SU-DHL-6 (cell line): ENCODE measurements at regions not wholly inside any gene's neighbourhood (a gene's known extent, or its start where the extent isn't known, plus 50 kb on each side); places are given as distances from the start of the nearest gene placed in this dataset.

Experiments used
- H2AFZ ChIP-seq: fragments of 200-600 bp; sonication (generic); 2 replicates; pipeline ENCODE4 v1.6.1; 2014; ENCODE audit warnings: low read depth, mild to moderate bottlenecking, moderate library complexity, mixed read lengths, antibody characterized with exemption, low read length; ENCODE audit not compliant: severe bottlenecking
- H3F3A ChIP-seq: fragments of 200-600 bp; shearing (Covaris generic); 2 replicates; pipeline ENCODE4 v1.6.0; 2016; ENCODE audit warnings: antibody characterized with exemption, mild to moderate bottlenecking; ENCODE audit not compliant: insufficient read depth
- H3K27ac ChIP-seq: fragments of 200-600 bp; sonication (generic); 2 replicates; pipeline ENCODE4 v1.5.1; 2016; ENCODE audit warnings: low read depth, mild to moderate bottlenecking, low read length, moderate library complexity, mixed read lengths
- H3K27me3 ChIP-seq: fragments of 200-600 bp; sonication (generic), shearing (Covaris generic); 2 replicates; pipeline ENCODE4 v1.6.0; 2014; ENCODE audit warnings: mild to moderate bottlenecking, low read length
- H3K36me3 ChIP-seq: fragments of 200-600 bp; sonication (generic); 2 replicates; pipeline ENCODE4 v1.6.1; 2014; ENCODE audit warnings: mild to moderate bottlenecking, low read length, mixed read lengths
- H3K4me2 ChIP-seq: fragments of 300-600, 200-600 bp; shearing (Covaris generic), sonication (generic); 2 replicates; pipeline ENCODE4 v1.6.0; 2014; ENCODE audit warnings: low read length, low read depth, mild to moderate bottlenecking; ENCODE audit not compliant: poor library complexity, severe bottlenecking
- H3K4me3 ChIP-seq: fragments of 200-600 bp; sonication (generic); 2 replicates; pipeline ENCODE4 v1.5.1; 2014; ENCODE audit warnings: antibody characterized with exemption, low read length, mild to moderate bottlenecking, mixed read lengths; ENCODE audit not compliant: insufficient read depth, poor library complexity, severe bottlenecking
- H3K79me2 ChIP-seq: fragments of 200-600 bp; sonication (generic); 2 replicates; pipeline ENCODE4 v1.6.1; 2014; ENCODE audit warnings: mild to moderate bottlenecking, low read length, moderate library complexity; ENCODE audit not compliant: insufficient read depth
- H3K9ac ChIP-seq: fragments of 200-600 bp; sonication (generic); 2 replicates; pipeline ENCODE4 v1.7.0; 2014; ENCODE audit warnings: mild to moderate bottlenecking, low read length
- H3K9me2 ChIP-seq: fragments of 200-600 bp; sonication (generic); replicated peaks from 2 replicates; pipeline ENCODE4 v1.6.1; 2014; ENCODE audit warnings: low read length; ENCODE audit not compliant: insufficient read depth
- H3K9me3 ChIP-seq: fragments of 200-600 bp; sonication (generic); 2 replicates; pipeline ENCODE4 v1.6.1; 2014; ENCODE audit warnings: low read length, mixed read lengths; ENCODE audit not compliant: insufficient read depth
- H4K20me1 ChIP-seq: fragments of 200-600 bp; sonication (generic); 2 replicates; pipeline ENCODE4 v1.6.1; 2014; ENCODE audit warnings: low read depth, mild to moderate bottlenecking, antibody characterized with exemption, low read length, moderate library complexity, mixed read lengths
- EZH2phosphoT487 ChIP-seq: fragments of 200-600 bp; sonication (generic), shearing (Covaris generic); conservative IDR thresholded peaks from 2 replicates; pipeline ENCODE4 v1.6.1; 2018; ENCODE audit warnings: mild to moderate bottlenecking, antibody characterized with exemption, low read length, moderate library complexity, mixed read lengths
- TF ChIP-seq, protein P1 (sequence below): fragments of 200-600 bp; sonication (generic); IDR thresholded peaks from one replicate; pipeline ENCODE4 v1.5.1; 2017; ENCODE audit warnings: antibody characterized with exemption, mild to moderate bottlenecking, low read length, moderate library complexity; ENCODE audit not compliant: insufficient read depth, poor library complexity, severe bottlenecking

DNA sequence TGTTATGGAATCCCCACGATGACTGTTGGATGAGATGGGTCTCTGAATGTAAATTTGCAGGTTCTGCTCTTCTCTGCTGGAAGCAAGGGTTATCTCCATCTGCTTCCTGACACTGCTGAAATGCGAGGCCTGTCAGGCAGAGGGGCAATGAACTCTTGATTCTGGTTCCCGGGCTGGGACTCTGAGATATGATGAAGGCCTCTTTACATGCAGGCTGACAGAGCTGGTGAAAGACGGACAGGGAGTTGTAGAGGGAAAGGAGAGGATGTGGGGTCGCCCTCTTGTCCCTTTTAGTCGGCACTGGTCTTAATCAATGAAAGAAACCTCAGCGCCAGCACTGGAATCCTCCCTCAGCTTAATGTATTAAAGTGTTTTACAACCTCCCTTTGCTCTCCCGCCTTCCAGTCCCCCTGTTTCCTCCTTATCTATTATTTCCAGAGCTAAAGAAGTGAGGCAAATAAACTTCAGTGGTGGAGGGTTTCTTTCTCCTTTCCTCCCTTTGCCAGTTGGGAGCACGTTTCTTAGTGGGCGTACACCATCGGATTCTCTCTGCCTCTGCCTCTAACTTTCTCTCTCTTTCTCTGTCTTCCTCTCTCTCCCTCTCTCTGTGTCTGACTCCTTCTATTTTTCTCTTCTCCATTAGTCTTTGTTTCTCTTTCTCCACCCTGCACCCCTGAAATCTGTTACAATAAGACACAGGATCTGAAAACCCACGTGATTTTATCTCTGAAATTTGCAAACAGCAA, 145.6 kb downstream of the BAMBI start:
- Histone ChIP-seq H3F3A (no peaks in the 10 kb centered on the region), H3K36me3 (no peaks in the 10 kb centered on the region), H3K27me3 (no peaks in the 10 kb centered on the region), H4K20me1 (no peaks in the 10 kb centered on the region), H3K9me2 (no peaks in the 10 kb centered on the region), H3K27ac (no peak overlapping the region), H3K4me2 (no peak overlapping the region), H3K9me3 (no peaks in the 10 kb centered on the region), H3K9ac (no peak overlapping the region), H3K79me2 (no peaks in the 10 kb centered on the region), H3K4me3 (no peak overlapping the region), H2AFZ (no peak overlapping the region)
- TF ChIP-seq, protein P1, sequence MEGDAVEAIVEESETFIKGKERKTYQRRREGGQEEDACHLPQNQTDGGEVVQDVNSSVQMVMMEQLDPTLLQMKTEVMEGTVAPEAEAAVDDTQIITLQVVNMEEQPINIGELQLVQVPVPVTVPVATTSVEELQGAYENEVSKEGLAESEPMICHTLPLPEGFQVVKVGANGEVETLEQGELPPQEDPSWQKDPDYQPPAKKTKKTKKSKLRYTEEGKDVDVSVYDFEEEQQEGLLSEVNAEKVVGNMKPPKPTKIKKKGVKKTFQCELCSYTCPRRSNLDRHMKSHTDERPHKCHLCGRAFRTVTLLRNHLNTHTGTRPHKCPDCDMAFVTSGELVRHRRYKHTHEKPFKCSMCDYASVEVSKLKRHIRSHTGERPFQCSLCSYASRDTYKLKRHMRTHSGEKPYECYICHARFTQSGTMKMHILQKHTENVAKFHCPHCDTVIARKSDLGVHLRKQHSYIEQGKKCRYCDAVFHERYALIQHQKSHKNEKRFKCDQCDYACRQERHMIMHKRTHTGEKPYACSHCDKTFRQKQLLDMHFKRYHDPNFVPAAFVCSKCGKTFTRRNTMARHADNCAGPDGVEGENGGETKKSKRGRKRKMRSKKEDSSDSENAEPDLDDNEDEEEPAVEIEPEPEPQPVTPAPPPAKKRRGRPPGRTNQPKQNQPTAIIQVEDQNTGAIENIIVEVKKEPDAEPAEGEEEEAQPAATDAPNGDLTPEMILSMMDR, result no peak
- TF ChIP-seq EZH2phosphoT487, result no peak

DNA sequence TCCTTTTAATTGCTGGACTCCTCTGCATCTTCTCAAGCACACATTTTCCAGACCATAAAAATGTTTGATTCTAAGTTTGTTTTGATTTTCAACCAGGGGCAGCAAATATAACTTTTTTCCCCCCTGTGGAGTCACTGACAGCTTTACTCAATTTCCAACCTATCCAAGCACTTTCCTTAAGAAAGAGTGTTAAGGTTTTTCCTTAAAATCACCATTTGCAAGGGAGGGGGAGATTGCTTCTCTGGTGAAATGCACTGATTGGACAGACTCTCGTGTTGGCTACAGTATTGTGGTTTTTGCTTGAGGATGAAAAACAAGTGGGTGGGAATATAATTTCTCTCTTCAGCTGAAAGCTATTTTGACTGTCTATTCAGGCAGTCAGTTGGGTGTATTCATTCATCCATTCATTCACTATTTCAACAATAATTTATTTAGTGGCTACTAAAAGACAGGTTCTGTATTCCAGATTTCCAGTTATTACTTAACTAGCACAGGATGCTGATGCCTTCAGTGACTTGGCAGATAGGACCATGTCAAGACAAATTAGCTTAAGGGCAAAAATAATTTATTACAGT, 146.3 kb downstream of the BAMBI start:
- TF ChIP-seq, protein P1, result no peak
- TF ChIP-seq EZH2phosphoT487, result no peak
- Histone ChIP-seq H3K27ac (no peak overlapping the region), H3K4me3 (no peak overlapping the region), H3K9ac (no peak overlapping the region), H3K27me3 (no peaks in the 10 kb centered on the region), H3K9me3 (no peaks in the 10 kb centered on the region), H3F3A (no peaks in the 10 kb centered on the region), H3K79me2 (no peaks in the 10 kb centered on the region), H2AFZ (no peak overlapping the region), H3K9me2 (no peaks in the 10 kb centered on the region), H4K20me1 (no peaks in the 10 kb centered on the region), H3K4me2 (no peak overlapping the region), H3K36me3 (no peaks in the 10 kb centered on the region)

DNA sequence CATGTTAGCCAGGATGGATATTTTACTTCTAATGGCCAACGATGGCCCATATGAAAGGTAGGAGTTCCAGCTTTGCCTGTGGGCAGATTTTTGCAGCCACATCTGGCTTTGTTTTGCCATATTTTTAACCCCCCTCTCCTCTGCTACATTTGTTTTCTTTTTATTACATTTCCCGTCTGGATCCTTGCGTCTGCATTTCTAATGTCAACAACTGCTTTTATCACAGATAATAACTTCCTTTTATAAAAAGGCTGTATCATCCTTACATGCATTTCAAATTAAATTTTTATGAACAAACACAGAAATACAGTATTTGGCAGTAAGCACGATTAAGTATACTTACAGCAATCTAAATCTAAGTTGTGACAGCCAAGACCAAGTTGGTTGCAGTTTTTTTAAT, 156.0 kb downstream of the BAMBI start:
- Histone ChIP-seq H3K4me3 (no peak overlapping the region), H3K9ac (no peak overlapping the region)

More for the DNA sequence above, 156.0 kb downstream of the BAMBI start:
- Histone ChIP-seq H3F3A (no peaks in the 10 kb centered on the region), H3K36me3 (no peaks in the 10 kb centered on the region), H3K9me2 (no peaks in the 10 kb centered on the region), H3K4me2 (no peak overlapping the region), H3K27me3 (no peaks in the 10 kb centered on the region), H3K79me2 (no peaks in the 10 kb centered on the region), H2AFZ (no peak overlapping the region), H4K20me1 (no peaks in the 10 kb centered on the region), H3K27ac (no peak overlapping the region), H3K9me3 (no peaks in the 10 kb centered on the region)
- TF ChIP-seq, protein P1, result no peak
- TF ChIP-seq EZH2phosphoT487, result no peak
